ENCODE measurements at regions not wholly inside any gene's neighbourhood (a gene's known extent, or its start where the extent isn't known, plus 50 kb on each side); places are given as distances from the start of the nearest gene placed in this dataset.

DNA sequence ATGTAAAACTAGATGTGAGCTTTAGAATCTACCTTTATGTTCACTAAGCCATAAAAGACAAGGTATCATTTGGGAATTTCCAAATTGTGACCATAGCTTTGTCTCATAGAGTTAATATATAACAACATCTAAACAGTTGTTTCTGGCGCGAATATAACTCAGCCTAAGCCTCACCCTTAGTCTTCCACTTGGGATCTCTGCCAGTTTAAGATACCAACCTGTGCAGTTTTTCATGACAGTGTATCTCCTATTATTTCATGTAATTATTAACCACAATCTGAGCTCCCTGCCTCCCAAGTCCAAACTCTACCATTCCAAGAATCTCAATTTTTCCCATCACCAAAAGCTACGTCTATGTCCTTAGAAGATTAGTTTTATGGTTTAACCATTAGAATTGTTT lies 572.5 kb upstream of the ISX start:
- DNase-seq (ENCODE audit: low read depth in 1 of 2, low spot score in 1 of 2) = no peak
- H3K4me1 ChIP-seq (ENCODE audit: low read depth) = no peaks in the 10 kb centered on the region
- TF ChIP-seq, protein P1, sequence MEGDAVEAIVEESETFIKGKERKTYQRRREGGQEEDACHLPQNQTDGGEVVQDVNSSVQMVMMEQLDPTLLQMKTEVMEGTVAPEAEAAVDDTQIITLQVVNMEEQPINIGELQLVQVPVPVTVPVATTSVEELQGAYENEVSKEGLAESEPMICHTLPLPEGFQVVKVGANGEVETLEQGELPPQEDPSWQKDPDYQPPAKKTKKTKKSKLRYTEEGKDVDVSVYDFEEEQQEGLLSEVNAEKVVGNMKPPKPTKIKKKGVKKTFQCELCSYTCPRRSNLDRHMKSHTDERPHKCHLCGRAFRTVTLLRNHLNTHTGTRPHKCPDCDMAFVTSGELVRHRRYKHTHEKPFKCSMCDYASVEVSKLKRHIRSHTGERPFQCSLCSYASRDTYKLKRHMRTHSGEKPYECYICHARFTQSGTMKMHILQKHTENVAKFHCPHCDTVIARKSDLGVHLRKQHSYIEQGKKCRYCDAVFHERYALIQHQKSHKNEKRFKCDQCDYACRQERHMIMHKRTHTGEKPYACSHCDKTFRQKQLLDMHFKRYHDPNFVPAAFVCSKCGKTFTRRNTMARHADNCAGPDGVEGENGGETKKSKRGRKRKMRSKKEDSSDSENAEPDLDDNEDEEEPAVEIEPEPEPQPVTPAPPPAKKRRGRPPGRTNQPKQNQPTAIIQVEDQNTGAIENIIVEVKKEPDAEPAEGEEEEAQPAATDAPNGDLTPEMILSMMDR (IDR thresholded peaks at IDR 0.05; ENCODE audit: low read depth, low read length) = no peak

DNA sequence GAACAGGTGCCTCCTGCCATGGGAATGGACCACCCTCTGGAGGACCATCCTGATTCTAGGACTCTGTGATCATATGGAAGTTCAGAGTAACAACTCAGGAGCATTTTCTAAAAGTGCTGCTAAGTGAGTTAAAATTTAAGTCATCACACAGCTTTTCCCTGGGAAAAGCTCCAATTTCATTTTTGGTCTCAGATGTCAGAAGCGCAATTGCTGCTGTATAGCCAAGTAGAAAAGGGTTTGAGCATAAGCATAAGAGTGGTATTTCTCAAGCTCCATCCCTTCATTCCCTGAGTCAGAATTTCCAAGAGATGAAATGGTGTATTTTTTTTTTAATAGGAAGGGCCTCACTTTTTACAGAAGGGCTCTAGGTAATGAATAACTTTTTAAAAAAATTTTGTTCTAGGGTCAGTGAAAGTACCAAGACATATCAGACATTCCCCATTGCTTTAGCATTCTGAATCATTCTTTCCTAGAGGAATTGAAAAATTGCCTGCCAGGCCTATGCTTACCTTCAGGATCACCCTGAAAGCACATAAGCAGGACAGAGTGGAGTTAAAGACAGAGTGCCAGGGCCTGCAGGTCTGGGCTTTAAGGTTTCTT lies 564.5 kb upstream of the ISX start:
- TF ChIP-seq, protein P1 (IDR thresholded peaks at IDR 0.05; ENCODE audit: low read depth, low read length) = no peak
- no peak overlapping the region for H3K27ac ChIP-seq
- no peaks in the 10 kb centered on the region for H3K4me1 ChIP-seq (ENCODE audit: low read depth)
- no peak overlapping the region for H3K4me3 ChIP-seq
- H3K36me3 ChIP-seq = no peaks in the 10 kb centered on the region
- no peak for DNase-seq (ENCODE audit: low read depth in 1 of 2, low spot score in 1 of 2)
- no peaks in the 10 kb centered on the region for H3K27me3 ChIP-seq
- H3K9me3 ChIP-seq (ENCODE audit: low read depth) = no peaks in the 10 kb centered on the region

More for the DNA sequence above, 572.5 kb upstream of the ISX start:
- no peak overlapping the region for H3K27ac ChIP-seq
- H3K9me3 ChIP-seq (ENCODE audit: low read depth) = no peaks in the 10 kb centered on the region
- H3K36me3 ChIP-seq = no peaks in the 10 kb centered on the region
- no peak overlapping the region for H3K4me3 ChIP-seq
- H3K27me3 ChIP-seq = no peaks in the 10 kb centered on the region

DNA sequence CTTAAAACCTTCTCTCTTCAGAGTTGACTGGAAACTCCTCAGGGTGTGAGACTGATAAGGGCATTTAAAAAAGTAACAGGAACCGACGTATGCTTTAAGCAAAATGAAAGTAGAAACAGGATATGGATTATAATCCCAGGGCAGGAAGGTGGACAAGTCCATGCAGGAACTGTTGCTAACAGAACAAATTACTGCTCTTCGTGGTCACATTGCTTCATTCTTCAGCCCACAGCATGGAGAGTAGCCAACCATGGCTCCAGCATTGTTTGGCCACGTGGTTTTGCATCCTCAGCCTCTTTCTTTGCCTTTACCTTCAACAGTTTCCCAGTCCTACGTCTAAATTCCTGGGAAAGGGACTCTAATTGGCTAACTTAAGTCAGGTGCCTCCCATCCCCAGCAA lies 563.1 kb upstream of the ISX start:
- no peaks in the 10 kb centered on the region for H3K4me1 ChIP-seq (ENCODE audit: low read depth)
- no peaks in the 10 kb centered on the region for H3K27me3 ChIP-seq
- H3K27ac ChIP-seq = no peak overlapping the region
- TF ChIP-seq, protein P1 (IDR thresholded peaks at IDR 0.05; ENCODE audit: low read depth, low read length) = no peak
- H3K36me3 ChIP-seq = no peaks in the 10 kb centered on the region
- H3K9me3 ChIP-seq (ENCODE audit: low read depth) = no peaks in the 10 kb centered on the region
- DNase-seq (ENCODE audit: low read depth in 1 of 2, low spot score in 1 of 2) = no peak
- no peak overlapping the region for H3K4me3 ChIP-seq

DNA sequence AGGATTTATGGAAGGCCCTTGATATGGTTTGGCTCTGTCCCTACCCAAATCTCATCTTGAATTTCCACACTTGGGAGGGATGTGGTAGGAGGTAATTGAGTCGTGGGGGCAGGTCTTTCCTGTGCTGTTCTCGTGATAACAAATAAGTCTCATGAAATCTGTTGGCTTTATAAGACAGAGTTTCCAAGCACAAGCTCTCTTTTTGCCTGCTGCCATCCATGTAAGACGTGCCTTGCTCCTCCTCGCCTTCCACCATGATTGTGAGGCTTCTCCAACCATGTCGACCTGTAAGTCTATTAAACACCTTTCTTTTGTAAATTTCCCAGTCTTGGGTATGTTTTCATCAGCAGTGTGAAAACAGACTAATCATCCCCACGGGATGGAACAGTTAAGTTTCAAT lies 557.2 kb upstream of the ISX start:
- Histone ChIP-seq H3K9me3 (ENCODE audit: low read depth) (no peaks in the 10 kb centered on the region), H3K27ac (no peak overlapping the region), H3K36me3 (no peaks in the 10 kb centered on the region), H3K27me3 (no peaks in the 10 kb centered on the region), H3K4me1 (ENCODE audit: low read depth) (no peaks in the 10 kb centered on the region), H3K4me3 (no peak overlapping the region)
- TF ChIP-seq, protein P1 (IDR thresholded peaks at IDR 0.05; ENCODE audit: low read depth, low read length) = no peak
- DNase-seq (ENCODE audit: low read depth in 1 of 2, low spot score in 1 of 2) = no peak

DNA sequence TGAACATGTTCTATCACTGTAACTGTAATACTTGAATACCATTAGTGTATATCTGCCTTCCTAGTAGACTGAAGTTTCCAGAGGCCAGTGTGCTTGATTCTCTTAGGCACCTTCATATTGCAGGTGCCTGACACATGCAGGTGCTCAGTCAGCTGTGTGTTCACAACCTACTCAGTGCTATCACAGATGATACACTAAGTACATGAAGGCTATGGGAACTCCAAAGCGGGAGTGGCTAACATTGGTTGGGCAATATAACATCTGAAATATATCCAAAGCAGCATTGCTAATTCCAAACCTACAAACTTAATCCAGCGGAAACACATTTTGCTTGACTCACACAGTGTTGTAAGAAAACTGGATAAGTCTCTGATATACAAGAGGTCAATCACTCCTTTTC lies 539.3 kb upstream of the ISX start:
- no peak overlapping the region for H3K27ac ChIP-seq
- H3K9me3 ChIP-seq (ENCODE audit: low read depth) = no peaks in the 10 kb centered on the region
- H3K4me1 ChIP-seq (ENCODE audit: low read depth) = no peaks in the 10 kb centered on the region
- no peak overlapping the region for H3K4me3 ChIP-seq
- DNase-seq (ENCODE audit: low read depth in 1 of 2, low spot score in 1 of 2) = no peak
- H3K36me3 ChIP-seq = no peaks in the 10 kb centered on the region
- TF ChIP-seq, protein P1 (IDR thresholded peaks at IDR 0.05; ENCODE audit: low read depth, low read length) = no peak
- no peaks in the 10 kb centered on the region for H3K27me3 ChIP-seq

DNA sequence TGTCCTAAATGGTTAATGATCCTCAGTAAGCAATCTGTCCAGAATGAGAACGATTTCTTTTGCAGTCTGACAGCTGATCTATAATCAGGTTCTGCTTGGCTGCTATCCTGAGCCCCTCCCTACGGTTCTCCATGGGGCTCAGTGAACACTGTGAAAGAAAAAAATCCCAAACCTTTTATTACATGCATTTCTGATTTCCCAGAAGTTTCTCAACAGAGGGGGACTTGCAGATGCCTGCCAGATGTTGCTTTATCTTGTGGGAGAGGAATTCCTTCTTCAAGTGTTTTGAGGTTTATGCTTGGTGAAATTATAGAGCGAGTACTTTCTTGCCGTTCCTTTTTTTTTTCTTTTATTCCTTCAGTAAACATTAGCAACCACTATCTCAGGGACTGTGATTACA lies 531.9 kb upstream of the ISX start:
- Histone ChIP-seq H3K27me3 (no peaks in the 10 kb centered on the region), H3K4me3 (no peak overlapping the region), H3K4me1 (ENCODE audit: low read depth) (no peaks in the 10 kb centered on the region), H3K36me3 (no peaks in the 10 kb centered on the region), H3K9me3 (ENCODE audit: low read depth) (no peaks in the 10 kb centered on the region), H3K27ac (no peak overlapping the region)
- TF ChIP-seq, protein P1 (IDR thresholded peaks at IDR 0.05; ENCODE audit: low read depth, low read length) = no peak
- no peak for DNase-seq (ENCODE audit: low read depth in 1 of 2, low spot score in 1 of 2)
